Esophagus muscularis mucosa (tissue), 4 donors: ENCODE measurements at regions not wholly inside any gene's neighbourhood (a gene's known extent, or its start where the extent isn't known, plus 50 kb on each side); places are given as distances from the start of the nearest gene placed in this dataset.
A peak's percentile ranks its signal among the peaks of the same experiment; 100 is the strongest.

Experiments used
- DNase-seq: peaks from one replicate; pipeline ENCODE4 v3.0.0-alpha.2; 2017; ENCODE audit errors: extremely low spot score
- H3K27ac ChIP-seq, 4 donors: fragments of 200-600 bp; sonication (generic); replicated peaks in 1 of 4; 1 replicate in 3 of 4; 2 replicates in 1 of 4; pipeline ENCODE4 v1.5.1; 2016 to 2019; ENCODE audit warnings: mild to moderate bottlenecking in 1 of 4
- H3K27me3 ChIP-seq, 4 donors: fragments of 200-600 bp; sonication (generic); one replicate each; pipeline versions ENCODE4 v1.5.1 to v1.6.0; 2016 to 2019
- H3K36me3 ChIP-seq, 4 donors: fragments of 200-600 bp; sonication (generic); one replicate each; pipeline ENCODE4 v1.5.1; 2016 to 2019
- H3K4me1 ChIP-seq, 4 donors: fragments of 200-600 bp; sonication (generic); one replicate each; pipeline ENCODE4 v1.5.1; 2016 to 2019
- H3K4me3 ChIP-seq, 4 donors: fragments of 200-600 bp; sonication (generic); 1 replicate in 2 of 4; 2 replicates in 2 of 4; pipeline ENCODE4 v1.5.1; 2016 to 2019; ENCODE audit warnings: mild to moderate bottlenecking in 4 of 4, moderate library complexity in 1 of 4
- H3K9me3 ChIP-seq, 4 donors: fragments of 200-600 bp; sonication (generic); 1 replicate in 3 of 4; 2 replicates in 1 of 4; pipeline ENCODE4 v1.5.1; 2016 to 2019
- EP300 ChIP-seq: sonication (generic); formaldehyde crosslinking; IDR thresholded peaks from one replicate; pipeline ENCODE4 v1.6.1; 2017; ENCODE audit warnings: antibody characterized with exemption
- POLR2A ChIP-seq: fragments of 450-650 bp; IDR thresholded peaks from one replicate; pipeline ENCODE4 v1.6.1; 2017; ENCODE audit warnings: antibody characterized with exemption, moderate library complexity, mild to moderate bottlenecking, low read depth
- POLR2AphosphoS5 ChIP-seq, 2 donors: sonication (generic); formaldehyde crosslinking; IDR thresholded peaks; one replicate each; pipeline ENCODE4 v1.6.1; 2017; ENCODE audit warnings: antibody characterized with exemption in 2 of 2
- WGBS: methylation state at CpG from one replicate; pipeline ENCODE4 v1.1.5; 2018; 5-methylcytosine and 5-hydroxymethylcytosine counted together
- intact Hi-C: fragments of 100-400 bp; cut with DNase I; formaldehyde crosslinking; loops from one replicate; pipeline ENCODE4 v1.15.1; 2023
- TF ChIP-seq, protein P1 (sequence below), 3 experiments: fragments of 200-600 bp in 2 of 3; fragments of 450-650 bp in 1 of 3; sonication (generic) in 2 of 3; IDR thresholded peaks; one replicate each; pipeline ENCODE4 v1.5.1; 2017 to 2019; ENCODE audit warnings: antibody characterized with exemption in 3 of 3, mild to moderate bottlenecking in 2 of 3, moderate library complexity in 1 of 3

DNA sequence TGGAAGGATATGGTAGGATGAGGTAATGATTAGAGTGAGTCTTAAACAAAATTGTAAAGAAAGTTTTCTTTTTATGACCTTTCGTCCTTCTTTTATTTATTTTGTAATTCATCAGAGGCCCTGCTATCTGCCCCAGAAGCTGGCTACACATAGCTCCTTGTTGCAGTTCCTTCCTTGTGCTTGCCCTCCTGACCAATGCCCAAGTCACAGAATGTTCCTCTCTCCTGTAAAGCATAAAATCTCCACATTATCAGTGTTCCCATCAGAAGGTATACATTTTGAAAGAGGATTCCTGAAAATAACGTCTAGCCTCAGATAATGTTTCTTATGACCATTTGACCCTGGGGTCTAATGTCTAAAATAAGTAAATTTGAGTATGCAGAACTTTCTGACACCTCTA is 78.3 kb downstream of the RND3 start:
- H3K36me3 ChIP-seq = no peaks in the 10 kb centered on the region
- no peak overlapping the region for H3K4me3 ChIP-seq
- WGBS = 68% methylated on average over 2 of the region's 2 CpGs
- H3K9me3 ChIP-seq = no peaks in the 10 kb centered on the region
- no peaks in the 10 kb centered on the region for H3K27me3 ChIP-seq
- DNase-seq = no peak
- peaks cover 0 to 9% (median 3%) of the 10 kb centered on the region in 4 donors for H3K4me1 ChIP-seq
- H3K27ac ChIP-seq = no peak overlapping the region
- TF ChIP-seq, protein P1, sequence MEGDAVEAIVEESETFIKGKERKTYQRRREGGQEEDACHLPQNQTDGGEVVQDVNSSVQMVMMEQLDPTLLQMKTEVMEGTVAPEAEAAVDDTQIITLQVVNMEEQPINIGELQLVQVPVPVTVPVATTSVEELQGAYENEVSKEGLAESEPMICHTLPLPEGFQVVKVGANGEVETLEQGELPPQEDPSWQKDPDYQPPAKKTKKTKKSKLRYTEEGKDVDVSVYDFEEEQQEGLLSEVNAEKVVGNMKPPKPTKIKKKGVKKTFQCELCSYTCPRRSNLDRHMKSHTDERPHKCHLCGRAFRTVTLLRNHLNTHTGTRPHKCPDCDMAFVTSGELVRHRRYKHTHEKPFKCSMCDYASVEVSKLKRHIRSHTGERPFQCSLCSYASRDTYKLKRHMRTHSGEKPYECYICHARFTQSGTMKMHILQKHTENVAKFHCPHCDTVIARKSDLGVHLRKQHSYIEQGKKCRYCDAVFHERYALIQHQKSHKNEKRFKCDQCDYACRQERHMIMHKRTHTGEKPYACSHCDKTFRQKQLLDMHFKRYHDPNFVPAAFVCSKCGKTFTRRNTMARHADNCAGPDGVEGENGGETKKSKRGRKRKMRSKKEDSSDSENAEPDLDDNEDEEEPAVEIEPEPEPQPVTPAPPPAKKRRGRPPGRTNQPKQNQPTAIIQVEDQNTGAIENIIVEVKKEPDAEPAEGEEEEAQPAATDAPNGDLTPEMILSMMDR (IDR thresholded peaks at IDR 0.05) = no peak
- no peak for TF ChIP-seq POLR2A
- TF ChIP-seq EP300 = no peak
- no peak for TF ChIP-seq POLR2AphosphoS5 (IDR thresholded peaks at IDR 0.05)
- intact Hi-C loops = no loop called here

DNA sequence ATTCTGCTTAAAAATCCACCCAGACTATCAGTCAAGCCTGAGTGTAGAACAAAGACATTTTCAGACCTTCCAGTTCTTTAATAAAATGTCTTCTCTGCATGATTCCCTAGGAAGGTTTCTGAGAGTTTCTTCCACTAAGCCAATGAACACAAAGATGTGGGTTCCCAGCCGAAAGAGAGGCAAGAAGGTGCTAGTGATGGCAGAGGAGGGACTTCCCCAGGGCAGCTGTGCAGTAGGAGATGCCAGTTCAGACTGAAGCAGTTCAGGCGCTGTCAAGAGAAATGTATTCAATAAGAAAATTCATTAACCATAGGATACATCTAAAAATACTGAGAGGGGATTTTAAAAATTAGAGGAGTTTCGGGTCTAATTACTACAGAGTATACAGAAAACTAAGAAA is 83.3 kb downstream of the RND3 start:
- Histone ChIP-seq H3K4me1 (peaks cover 0 to 16% (median 5%) of the 10 kb centered on the region in 4 donors), H3K36me3 (no peaks in the 10 kb centered on the region), H3K27me3 (no peaks in the 10 kb centered on the region), H3K9me3 (no peaks in the 10 kb centered on the region), H3K4me3 (peak overlapping the region in 3 of 4 donors; percentile 31 to 46 (median 35)), H3K27ac (peak overlapping the region in 1 of 4 donors; percentile 12)
- WGBS = 69% methylated on average over 3 of the region's 3 CpGs
- TF ChIP-seq EP300 (no peak), POLR2A (no peak), POLR2AphosphoS5 (IDR thresholded peaks at IDR 0.05) (no peak)
- TF ChIP-seq, protein P1 (IDR thresholded peaks at IDR 0.05) = no peak
- intact Hi-C loops = no loop called here
- no peak for DNase-seq

DNA sequence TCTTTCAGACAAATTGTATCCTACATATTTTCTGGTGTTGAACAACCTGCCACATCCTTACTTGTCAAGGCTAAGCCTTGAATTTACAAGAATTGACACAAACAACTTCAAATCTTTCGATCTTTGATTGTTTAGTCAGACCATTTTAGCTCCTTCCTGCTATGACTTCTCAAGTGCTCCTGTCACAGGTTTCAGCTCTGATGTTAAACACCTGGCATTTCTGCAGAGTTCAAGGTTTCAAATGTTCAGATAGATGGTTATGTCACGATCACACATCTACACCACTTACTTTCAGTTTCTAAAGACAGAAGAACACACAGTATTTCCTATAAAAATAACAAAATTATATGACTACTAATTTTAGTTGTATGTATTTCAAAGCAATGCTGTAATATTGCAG is 84.0 kb downstream of the RND3 start:
- Histone ChIP-seq H3K36me3 (no peaks in the 10 kb centered on the region), H3K27ac (no peak overlapping the region), H3K4me1 (peaks cover 0 to 16% (median 5%) of the 10 kb centered on the region in 4 donors), H3K9me3 (no peaks in the 10 kb centered on the region), H3K4me3 (peak overlapping the region; percentile 24 to 46 (median 33)), H3K27me3 (no peaks in the 10 kb centered on the region)
- intact Hi-C loops = no loop called here
- no peak for DNase-seq
- TF ChIP-seq, protein P1 (IDR thresholded peaks at IDR 0.05) = no peak
- TF ChIP-seq POLR2A (no peak), EP300 (no peak), POLR2AphosphoS5 (IDR thresholded peaks at IDR 0.05) (no peak)
- 33% methylated on average over 2 of the region's 2 CpGs for WGBS

DNA sequence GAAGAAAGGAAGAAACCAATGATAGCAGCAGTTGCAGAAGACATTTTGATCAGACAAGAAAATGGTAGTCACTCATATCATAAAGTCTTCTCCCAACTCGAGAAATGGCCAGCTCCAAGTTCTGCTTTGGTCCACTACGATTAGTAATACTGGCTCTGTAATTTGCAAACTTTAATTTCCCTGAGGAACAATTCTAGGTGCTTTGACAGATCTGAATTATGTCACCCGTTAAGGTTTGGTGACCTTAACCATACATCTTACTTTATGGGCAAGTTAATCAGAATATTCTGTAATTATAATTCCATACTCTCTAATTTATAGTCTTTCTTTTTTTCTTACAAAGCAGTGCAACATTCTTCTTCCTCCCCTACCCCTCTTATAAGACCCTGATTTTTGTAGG is 84.5 kb downstream of the RND3 start:
- no peak overlapping the region for H3K27ac ChIP-seq
- intact Hi-C loops = no loop called here
- DNase-seq = no peak
- H3K27me3 ChIP-seq = no peaks in the 10 kb centered on the region
- H3K4me1 ChIP-seq = peaks cover 0 to 16% (median 5%) of the 10 kb centered on the region in 4 donors
- H3K9me3 ChIP-seq = no peaks in the 10 kb centered on the region
- no peaks in the 10 kb centered on the region for H3K36me3 ChIP-seq
- WGBS = 58% methylated on average over 3 of the region's 3 CpGs
- H3K4me3 ChIP-seq = peak overlapping the region in 1 of 4 donors; percentile 24
- TF ChIP-seq POLR2AphosphoS5 (IDR thresholded peaks at IDR 0.05) = no peak

DNA sequence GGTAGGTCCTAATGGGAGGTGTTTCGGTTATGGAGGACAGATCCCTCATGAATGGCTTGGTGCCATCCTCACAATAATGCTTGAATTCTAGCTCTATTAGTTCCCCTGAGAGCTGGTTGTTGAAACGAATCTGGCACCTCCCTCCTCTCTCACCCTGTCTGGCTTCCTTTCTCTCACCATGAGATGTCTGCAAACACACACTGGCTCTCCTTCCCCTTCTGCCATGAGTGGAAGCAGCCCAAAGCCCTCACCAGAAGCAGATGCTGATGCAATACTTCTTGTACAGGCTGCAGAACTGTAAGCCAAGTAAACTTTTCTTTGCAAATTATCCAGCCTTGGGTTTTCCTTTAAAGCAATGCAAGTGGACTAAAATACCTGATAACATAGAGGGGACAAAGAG is 86.6 kb downstream of the RND3 start:
- Histone ChIP-seq H3K9me3 (no peaks in the 10 kb centered on the region), H3K27ac (no peak overlapping the region), H3K4me1 (peaks cover 0 to 9% (median 4%) of the 10 kb centered on the region in 4 donors), H3K27me3 (no peaks in the 10 kb centered on the region), H3K4me3 (no peak overlapping the region), H3K36me3 (no peaks in the 10 kb centered on the region)
- TF ChIP-seq POLR2AphosphoS5 (IDR thresholded peaks at IDR 0.05) = no peak
- TF ChIP-seq, protein P1 (IDR thresholded peaks at IDR 0.05) = no peak
- no peak for TF ChIP-seq EP300
- no peak for TF ChIP-seq POLR2A
- intact Hi-C loops = no loop called here
- 69% methylated on average over 2 of the region's 2 CpGs for WGBS
- no peak for DNase-seq
